Endothelial cell of umbilical vein (primary cell): ENCODE measurements at regions not wholly inside any gene's neighbourhood (a gene's known extent, or its start where the extent isn't known, plus 50 kb on each side); places are given as distances from the start of the nearest gene placed in this dataset.

Experiments
- BruUV-seq: library from RNA; stranded (reverse); fragments of 400-500 nt; replicated peaks from 2 replicates; lab custom pipeline; 2021; lab: Mats Ljungman, UMichigan
- CTCF ChIA-PET: fragments of 300-600, 350-600 bp; sonication (Branson Sonifier 250); formaldehyde crosslinking; loops from one replicate; lab custom pipeline; 2021; ENCODE audit warnings: antibody characterized with exemption, inconsistent platforms; lab: Charles Lee
- POLR2A ChIA-PET: fragments of 300-600, 350-600 bp; sonication (Branson Sonifier 250); formaldehyde crosslinking; loops from one replicate; lab custom pipeline; 2021; ENCODE audit warnings: antibody characterized with exemption, inconsistent platforms; lab: Charles Lee
- DNase-seq: peaks from one replicate; pipeline ENCODE4 v3.0.0-alpha.2; 2011; ENCODE audit warnings: low read depth, low spot score
- FAIRE-seq: peaks from 2 replicates; lab custom pipeline; 2011; peaks lifted over from hg19 to GRCh38; lab: Jason Lieb, UNC
- H2AFZ ChIP-seq: 2 replicates; pipeline ENCODE4 v1.6.0; 2012; ENCODE audit warnings: low read depth, low read length, control low read depth, inconsistent platforms
- H3K27ac ChIP-seq: 2 replicates; pipeline ENCODE4 v1.5.1; 2011; ENCODE audit warnings: low read depth, mild to moderate bottlenecking, control low read depth, low read length, moderate library complexity; ENCODE audit not compliant: insufficient read depth
- H3K27me3 ChIP-seq, 2 experiments: 2 replicates each; pipeline versions ENCODE4 v1.6.0 to v1.6.1; 2011; ENCODE audit warnings: low read length in 2 of 2, mixed read lengths in 1 of 2; ENCODE audit not compliant: control insufficient read depth in 2 of 2, insufficient read depth in 2 of 2
- H3K36me3 ChIP-seq, 2 experiments: 2 replicates in 1 of 2; 3 replicates in 1 of 2; pipeline ENCODE4 v1.5.1; 2011; ENCODE audit warnings: low read length in 2 of 2, mild to moderate bottlenecking in 1 of 2, moderate library complexity in 1 of 2; ENCODE audit not compliant: control insufficient read depth in 2 of 2, insufficient read depth in 2 of 2; ENCODE audit errors: extremely low read depth in 1 of 2
- H3K4me1 ChIP-seq: 3 replicates; pipeline ENCODE4 v1.5.1; 2011; ENCODE audit warnings: mild to moderate bottlenecking, low read length; ENCODE audit not compliant: control insufficient read depth, insufficient read depth; ENCODE audit errors: extremely low read depth
- H3K4me2 ChIP-seq: 2 replicates; pipeline ENCODE4 v1.6.1; 2011; ENCODE audit warnings: low read length, control low read depth, mixed read lengths; ENCODE audit not compliant: insufficient read depth
- H3K4me3 ChIP-seq, 3 experiments: fragments of 200-600 bp in 1 of 3; sonication (generic), shearing (Covaris generic) in 1 of 3; replicated peaks in 1 of 3; 2 replicates each; pipeline ENCODE4 v1.5.1; 2011 to 2016; ENCODE audit warnings: control low read depth in 3 of 3, low read length in 3 of 3, mild to moderate bottlenecking in 2 of 3, inconsistent platforms in 1 of 3, low read depth in 1 of 3, moderate library complexity in 1 of 3; ENCODE audit not compliant: insufficient read depth in 1 of 3
- H3K79me2 ChIP-seq: 2 replicates; pipeline ENCODE4 v1.6.0; 2012; ENCODE audit warnings: low read length, inconsistent platforms; ENCODE audit not compliant: control insufficient read depth, insufficient read depth
- H3K9ac ChIP-seq: replicated peaks from 2 replicates; pipeline ENCODE3; 2011; ENCODE audit warnings: low read length, control low read depth; ENCODE audit not compliant: insufficient read depth; ENCODE audit errors: extremely low read depth
- H3K9me1 ChIP-seq: replicated peaks from 3 replicates; pipeline ENCODE4 v1.6.0; 2011; ENCODE audit warnings: mild to moderate bottlenecking, low read length; ENCODE audit not compliant: control insufficient read depth, insufficient read depth; ENCODE audit errors: extremely low read depth
- H3K9me3 ChIP-seq: replicated peaks from 2 replicates; pipeline ENCODE4 v1.5.1; 2012; ENCODE audit warnings: low read length, inconsistent platforms; ENCODE audit not compliant: control insufficient read depth, insufficient read depth
- H4K20me1 ChIP-seq: replicated peaks from 2 replicates; pipeline ENCODE3; 2011; ENCODE audit warnings: mild to moderate bottlenecking, low read length; ENCODE audit not compliant: control insufficient read depth, insufficient read depth; ENCODE audit errors: extremely low read depth
- CTCF ChIP-seq, 2 donors: IDR thresholded peaks; 1 replicate in 1 of 2; 2 replicates in 1 of 2; pipeline ENCODE4 v1.5.1; 2011; ENCODE audit warnings: low read length in 2 of 2, mild to moderate bottlenecking in 2 of 2, moderate library complexity in 2 of 2, control low read depth in 1 of 2, inconsistent platforms in 1 of 2, low read depth in 1 of 2; ENCODE audit not compliant: insufficient read depth in 1 of 2; ENCODE audit errors: extremely low read depth in 1 of 2
- EZH2 ChIP-seq: IDR thresholded peaks from 2 replicates; pipeline ENCODE4 v1.6.1; 2012; ENCODE audit warnings: borderline replicate concordance, low read depth, mild to moderate bottlenecking, moderate library complexity, low read length, inconsistent platforms; ENCODE audit not compliant: severe bottlenecking
- FOS ChIP-seq: IDR thresholded peaks from 2 replicates; pipeline ENCODE4 v1.6.1; 2011; ENCODE audit warnings: mild to moderate bottlenecking, low read length, moderate library complexity, borderline replicate concordance; ENCODE audit not compliant: insufficient read depth
- GATA2 ChIP-seq: IDR thresholded peaks from 2 replicates; pipeline ENCODE4 v1.7.0; 2011; ENCODE audit warnings: low read depth, mild to moderate bottlenecking, moderate library complexity, mixed read lengths, low read length; ENCODE audit not compliant: insufficient read length, insufficient read depth
- JUN ChIP-seq: IDR thresholded peaks from 2 replicates; pipeline ENCODE4 v1.6.1; 2011; ENCODE audit warnings: borderline replicate concordance, low read depth; ENCODE audit not compliant: insufficient read length, insufficient read depth
- MAX ChIP-seq: IDR thresholded peaks from 2 replicates; pipeline ENCODE4 v1.6.1; 2011; ENCODE audit not compliant: insufficient read depth, insufficient read length
- MYC ChIP-seq: IDR thresholded peaks from one replicate; pipeline ENCODE4 v1.6.1; 2011; ENCODE audit warnings: mild to moderate bottlenecking, low read depth, low read length
- POLR2A ChIP-seq: IDR thresholded peaks from 2 replicates; pipeline ENCODE4 v1.6.1; 2012; ENCODE audit warnings: low read depth, mild to moderate bottlenecking, control low read depth, low read length
- POLR2AphosphoS5 ChIP-seq: IDR thresholded peaks from 2 replicates; pipeline ENCODE4 v1.6.1; 2012; ENCODE audit warnings: low read depth, mild to moderate bottlenecking, control low read depth, low read length, moderate library complexity; ENCODE audit not compliant: insufficient read depth
- dilution Hi-C: fragments of 300-500 bp; cut with MboI; formaldehyde crosslinking; loops from one replicate; pipeline ENCODE4 v1.15.0; 2019; ENCODE audit warnings: low sequenced_read_pairs; ENCODE audit not compliant: extremely low pct_ligation_motif_present
- intact Hi-C: fragments of 100-400 bp; cut with micrococcal nuclease; formaldehyde crosslinking; loops from one replicate; pipeline ENCODE4 v1.10.0; 2022

GRCh38 chr19:30651066-30651465, 278.9 kb downstream of the ZNF536 start:
- H3K9me3 ChIP-seq = no peaks in the 10 kb centered on the region

More at GRCh38 chr19:30651066-30651465, 278.9 kb downstream of the ZNF536 start:
- Histone ChIP-seq H3K4me3 (no peak overlapping the region), H4K20me1 (no peaks in the 10 kb centered on the region), H3K79me2 (no peaks in the 10 kb centered on the region), H3K27ac (no peak overlapping the region), H3K9ac (no peak overlapping the region), H3K4me2 (no peak overlapping the region), H3K27me3 (no peaks in the 10 kb centered on the region), H3K4me1 (no peaks in the 10 kb centered on the region), H2AFZ (no peak overlapping the region), H3K9me1 (no peaks in the 10 kb centered on the region), H3K36me3 (no peaks in the 10 kb centered on the region)
- dilution Hi-C loops = no loop called here
- DNase-seq (no peak), FAIRE-seq (no peak)
- ChIA-PET POLR2A (no interaction called here), CTCF (interaction anchor here (1.1 to 1.5 kb wide), 4 partner anchors 891 to 921 kb away, joined by 3 to 13 read pairs (median 9); no protein-coding TSS in a partner anchor)
- TF ChIP-seq MYC (no peak), GATA2 (no peak), MAX (no peak), EZH2 (no peak), JUN (no peak), CTCF (IDR thresholded peaks at IDR 0.05; ENCODE audit: extremely low read depth in 1 of 2, insufficient read depth in 1 of 2, low read depth in 1 of 2, low read length in 2 of 2) (no peak), FOS (no peak), POLR2A (no peak), POLR2AphosphoS5 (no peak)
- no TSS peak for BruUV-seq
- intact Hi-C loops = loop anchor here (2.0 kb wide), 1 partner anchor 880 kb away; no protein-coding TSS in a partner anchor
